ENCODE measurements at regions not wholly inside any gene's neighbourhood (a gene's known extent, or its start where the extent isn't known, plus 50 kb on each side); places are given as distances from the start of the nearest gene placed in this dataset.

- DNase-seq (ENCODE audit: low spot score) = no peak
Observed at GRCh38 chr11:93075782-93076181, 106.3 kb downstream of the MTNR1B start.

GRCh38 chr11:93080146-93080759 lies 110.8 kb downstream of the MTNR1B start:
- DNase-seq (ENCODE audit: low spot score) = no peak

GRCh38 chr11:93081694-93082093 lies 112.2 kb downstream of the MTNR1B start:
- no peak for DNase-seq (ENCODE audit: low spot score)

GRCh38 chr11:93082900-93083299 lies 113.4 kb downstream of the MTNR1B start:
- no peak for DNase-seq (ENCODE audit: low spot score)

GRCh38 chr11:93084727-93085505 lies 112.9 kb downstream of the SLC36A4 start:
- DNase-seq (ENCODE audit: low spot score) = peak; percentile 61

- peak; percentile 92 for DNase-seq (ENCODE audit: low spot score)
Observed at GRCh38 chr11:93089474-93090102, 108.2 kb downstream of the SLC36A4 start.
